ENCODE measurements at regions not wholly inside any gene's neighbourhood (a gene's known extent, or its start where the extent isn't known, plus 50 kb on each side); places are given as distances from the start of the nearest gene placed in this dataset.

- Histone ChIP-seq H3K4me1 (ENCODE audit: insufficient read depth, low read length) (no peaks in the 10 kb centered on the region), H4K8ac (replicated peaks; ENCODE audit: insufficient read length, low read depth, low read length) (no peak overlapping the region), H3K27me3 (ENCODE audit: insufficient read depth, low read length) (no peaks in the 10 kb centered on the region), H3K14ac (ENCODE audit: insufficient read depth, low read length) (no peak overlapping the region), H4K5ac (ENCODE audit: insufficient read length, low read depth, low read length) (no peak overlapping the region), H2BK120ac (ENCODE audit: low read depth, low read length, poor library complexity, severe bottlenecking) (no peak overlapping the region), H3K27ac (ENCODE audit: insufficient read length, low read depth, low read length) (no peak overlapping the region), H3K4ac (ENCODE audit: low read depth, low read length) (no peak overlapping the region), H4K20me1 (ENCODE audit: control insufficient read depth, insufficient read depth, insufficient read length) (no peaks in the 10 kb centered on the region), H2BK15ac (ENCODE audit: low read depth, low read length) (no peak overlapping the region), H3K9me3 (ENCODE audit: control insufficient read depth, low read depth, low read length) (no peaks in the 10 kb centered on the region), H2BK12ac (ENCODE audit: insufficient read length, low read depth, low read length) (no peak overlapping the region), H4K91ac (ENCODE audit: insufficient read length, low read depth, low read length) (no peak overlapping the region), H3K23me2 (ENCODE audit: insufficient read length, low read depth, low read length, poor library complexity, severe bottlenecking) (no peaks in the 10 kb centered on the region), H2AFZ (ENCODE audit: low read length) (no peak overlapping the region), H2BK20ac (ENCODE audit: low read depth, low read length, poor library complexity, severe bottlenecking) (no peak overlapping the region), H3K79me2 (ENCODE audit: insufficient read depth, low read length) (no peaks in the 10 kb centered on the region), H2AK5ac (ENCODE audit: insufficient read length, low read length) (no peak overlapping the region), H3K9ac (ENCODE audit: extremely low read depth, insufficient read length, low read length) (no peak overlapping the region), H2BK5ac (ENCODE audit: insufficient read length, low read length) (no peak overlapping the region), H3K4me2 (ENCODE audit: insufficient read depth, insufficient read length, low read length) (no peak overlapping the region), H3K23ac (ENCODE audit: insufficient read length, low read depth, low read length) (no peak overlapping the region), H3K56ac (ENCODE audit: insufficient read length, low read depth, low read length) (no peak overlapping the region), H3K79me1 (ENCODE audit: insufficient read depth, low read depth, low read length, poor library complexity, severe bottlenecking) (no peaks in the 10 kb centered on the region), H3K18ac (ENCODE audit: insufficient read length, low read depth, low read length) (no peak overlapping the region), H3T11ph (ENCODE audit: low read length) (no peak overlapping the region)
- Mint-ChIP-seq H3K27me3 (ENCODE audit: low read depth) (no peaks in the 10 kb centered on the region), H3K9me3 (no peaks in the 10 kb centered on the region; a peak in 2 of 5 replicates), H3K4me1 (no peaks in the 10 kb centered on the region), H3K4me3 (no peak overlapping the region), H3K36me3 (ENCODE audit: insufficient read depth in 1 of 3, low read depth in 3 of 3) (no peaks in the 10 kb centered on the region), H3K27ac (no peak overlapping the region)
- TF ChIP-seq CTCF (conservative IDR thresholded peaks at IDR 0.05), result no peak
- WGBS (ENCODE audit: extremely low coverage, insufficient read length, low lambda C conversion rate), result no CpG with 5 or more reads among the region's 4 CpGs
- no peak for DNase-seq
Observed at GRCh38 chr12:43058616-43059015, 469.1 kb upstream of the PRICKLE1 start.
